SU-DHL-6 (cell line): ENCODE measurements at regions not wholly inside any gene's neighbourhood (a gene's known extent, or its start where the extent isn't known, plus 50 kb on each side); places are given as distances from the start of the nearest gene placed in this dataset.

ENCODE experiments used
- EZH2phosphoT487 ChIP-seq: fragments of 200-600 bp; sonication (generic), shearing (Covaris generic); conservative IDR thresholded peaks from 2 replicates; pipeline ENCODE4 v1.6.1; 2018; ENCODE audit warnings: mild to moderate bottlenecking, antibody characterized with exemption, low read length, moderate library complexity, mixed read lengths
- TF ChIP-seq, protein P1 (sequence below): fragments of 200-600 bp; sonication (generic); IDR thresholded peaks from one replicate; pipeline ENCODE4 v1.5.1; 2017; ENCODE audit warnings: antibody characterized with exemption, mild to moderate bottlenecking, low read length, moderate library complexity; ENCODE audit not compliant: insufficient read depth, poor library complexity, severe bottlenecking

DNA sequence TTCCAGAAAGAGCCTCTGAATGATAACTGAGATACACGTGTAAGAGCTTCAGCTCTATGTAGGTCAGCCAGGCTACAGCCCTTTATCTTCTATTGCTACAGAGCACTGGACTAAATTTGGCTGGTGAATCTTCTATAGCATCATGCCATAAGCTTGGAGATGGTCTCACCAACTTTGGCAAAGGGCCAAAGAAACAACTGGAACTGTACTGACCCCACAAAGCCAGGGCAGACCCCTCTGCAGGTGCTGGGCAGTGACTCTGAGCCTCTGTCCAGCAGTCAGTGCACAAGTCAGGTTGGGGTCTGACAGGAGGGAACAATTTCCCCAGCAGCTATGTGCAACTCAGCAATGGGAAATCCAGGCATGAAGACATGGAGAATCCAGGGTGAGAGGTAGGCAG, 57.8 kb upstream of the NFASC start:
- TF ChIP-seq, protein P1, sequence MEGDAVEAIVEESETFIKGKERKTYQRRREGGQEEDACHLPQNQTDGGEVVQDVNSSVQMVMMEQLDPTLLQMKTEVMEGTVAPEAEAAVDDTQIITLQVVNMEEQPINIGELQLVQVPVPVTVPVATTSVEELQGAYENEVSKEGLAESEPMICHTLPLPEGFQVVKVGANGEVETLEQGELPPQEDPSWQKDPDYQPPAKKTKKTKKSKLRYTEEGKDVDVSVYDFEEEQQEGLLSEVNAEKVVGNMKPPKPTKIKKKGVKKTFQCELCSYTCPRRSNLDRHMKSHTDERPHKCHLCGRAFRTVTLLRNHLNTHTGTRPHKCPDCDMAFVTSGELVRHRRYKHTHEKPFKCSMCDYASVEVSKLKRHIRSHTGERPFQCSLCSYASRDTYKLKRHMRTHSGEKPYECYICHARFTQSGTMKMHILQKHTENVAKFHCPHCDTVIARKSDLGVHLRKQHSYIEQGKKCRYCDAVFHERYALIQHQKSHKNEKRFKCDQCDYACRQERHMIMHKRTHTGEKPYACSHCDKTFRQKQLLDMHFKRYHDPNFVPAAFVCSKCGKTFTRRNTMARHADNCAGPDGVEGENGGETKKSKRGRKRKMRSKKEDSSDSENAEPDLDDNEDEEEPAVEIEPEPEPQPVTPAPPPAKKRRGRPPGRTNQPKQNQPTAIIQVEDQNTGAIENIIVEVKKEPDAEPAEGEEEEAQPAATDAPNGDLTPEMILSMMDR: no peak
- TF ChIP-seq EZH2phosphoT487: no peak
